Keratinocyte (primary cell): ENCODE measurements at regions not wholly inside any gene's neighbourhood (a gene's known extent, or its start where the extent isn't known, plus 50 kb on each side); places are given as distances from the start of the nearest gene placed in this dataset.

Source experiments
- EZH2 ChIP-seq: IDR thresholded peaks from one replicate; pipeline ENCODE4 v1.6.1; 2012; ENCODE audit warnings: inconsistent platforms, mild to moderate bottlenecking, low read length, moderate library complexity
- TF ChIP-seq, protein P1 (sequence below), 3 experiments: IDR thresholded peaks in 1 of 3; conservative IDR thresholded peaks in 1 of 3; optimal IDR thresholded peaks in 1 of 3; 2 replicates in 2 of 3; 3 replicates in 1 of 3; pipeline versions ENCODE3 to v1.5.1; 2011; ENCODE audit warnings: low read length in 3 of 3, mild to moderate bottlenecking in 3 of 3, moderate library complexity in 2 of 3, control low read depth in 1 of 3, inconsistent platforms in 1 of 3; ENCODE audit not compliant: insufficient read depth in 2 of 3; ENCODE audit errors: extremely low read depth in 1 of 3

DNA sequence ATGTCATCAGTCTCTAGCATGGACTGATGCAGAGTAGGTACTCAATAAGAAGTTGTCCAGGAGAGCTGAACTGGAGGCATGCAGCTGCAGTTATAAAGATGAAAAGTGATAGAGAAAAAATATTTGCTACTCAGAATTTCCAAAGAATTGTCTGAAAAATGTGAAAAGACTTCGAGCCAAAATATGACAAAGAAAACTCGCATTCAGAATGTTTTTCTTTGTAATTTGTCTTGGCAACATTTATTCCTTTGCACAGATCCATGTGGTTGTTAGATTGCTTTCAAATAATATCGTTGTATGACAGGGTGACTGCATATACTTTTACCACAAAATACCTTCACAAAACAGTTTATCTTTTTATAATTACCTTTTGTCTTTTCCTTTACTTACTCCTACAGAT, 128.0 kb upstream of the SLC4A4 start:
- TF ChIP-seq, protein P1, sequence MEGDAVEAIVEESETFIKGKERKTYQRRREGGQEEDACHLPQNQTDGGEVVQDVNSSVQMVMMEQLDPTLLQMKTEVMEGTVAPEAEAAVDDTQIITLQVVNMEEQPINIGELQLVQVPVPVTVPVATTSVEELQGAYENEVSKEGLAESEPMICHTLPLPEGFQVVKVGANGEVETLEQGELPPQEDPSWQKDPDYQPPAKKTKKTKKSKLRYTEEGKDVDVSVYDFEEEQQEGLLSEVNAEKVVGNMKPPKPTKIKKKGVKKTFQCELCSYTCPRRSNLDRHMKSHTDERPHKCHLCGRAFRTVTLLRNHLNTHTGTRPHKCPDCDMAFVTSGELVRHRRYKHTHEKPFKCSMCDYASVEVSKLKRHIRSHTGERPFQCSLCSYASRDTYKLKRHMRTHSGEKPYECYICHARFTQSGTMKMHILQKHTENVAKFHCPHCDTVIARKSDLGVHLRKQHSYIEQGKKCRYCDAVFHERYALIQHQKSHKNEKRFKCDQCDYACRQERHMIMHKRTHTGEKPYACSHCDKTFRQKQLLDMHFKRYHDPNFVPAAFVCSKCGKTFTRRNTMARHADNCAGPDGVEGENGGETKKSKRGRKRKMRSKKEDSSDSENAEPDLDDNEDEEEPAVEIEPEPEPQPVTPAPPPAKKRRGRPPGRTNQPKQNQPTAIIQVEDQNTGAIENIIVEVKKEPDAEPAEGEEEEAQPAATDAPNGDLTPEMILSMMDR (optimal IDR thresholded peaks at IDR 0.05 in 1 of 3, IDR thresholded peaks at IDR 0.05 in 1 of 3, conservative IDR thresholded peaks at IDR 0.05 in 1 of 3; ENCODE audit: extremely low read depth in 1 of 3, insufficient read depth in 2 of 3, low read length in 3 of 3): no peak
- TF ChIP-seq EZH2: no peak
